ENCODE measurements at regions not wholly inside any gene's neighbourhood (a gene's known extent, or its start where the extent isn't known, plus 50 kb on each side); places are given as distances from the start of the nearest gene placed in this dataset.

DNA sequence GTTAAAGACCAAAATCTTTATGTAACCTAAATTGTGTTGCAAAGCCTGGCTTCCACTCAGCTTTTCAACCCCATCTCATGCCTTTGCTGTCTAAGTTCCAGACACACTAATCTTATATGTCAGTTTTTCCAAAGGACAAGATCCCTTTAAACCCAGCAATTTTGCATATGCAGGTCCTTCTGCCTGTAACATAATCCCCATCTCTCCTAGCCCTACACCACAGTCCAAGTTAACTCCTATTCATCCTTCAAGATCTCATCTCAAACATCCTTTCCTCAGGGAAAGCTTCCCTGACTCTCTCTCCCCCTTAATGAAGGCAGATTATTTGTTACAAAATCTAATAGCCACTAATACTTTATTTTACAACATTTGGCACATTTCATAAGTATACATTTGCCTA, 366.3 kb downstream of the PLPP3 start:
- H3K4me3 ChIP-seq (ENCODE audit: low read depth, poor library complexity, severe bottlenecking), result no peak overlapping the region
- DNase-seq (ENCODE audit: low spot score in 2 of 2), result no peak
- intact Hi-C loops (cut with DNase I; ENCODE audit: low total_unique reads), result no loop called here
- TF ChIP-seq, protein P1, sequence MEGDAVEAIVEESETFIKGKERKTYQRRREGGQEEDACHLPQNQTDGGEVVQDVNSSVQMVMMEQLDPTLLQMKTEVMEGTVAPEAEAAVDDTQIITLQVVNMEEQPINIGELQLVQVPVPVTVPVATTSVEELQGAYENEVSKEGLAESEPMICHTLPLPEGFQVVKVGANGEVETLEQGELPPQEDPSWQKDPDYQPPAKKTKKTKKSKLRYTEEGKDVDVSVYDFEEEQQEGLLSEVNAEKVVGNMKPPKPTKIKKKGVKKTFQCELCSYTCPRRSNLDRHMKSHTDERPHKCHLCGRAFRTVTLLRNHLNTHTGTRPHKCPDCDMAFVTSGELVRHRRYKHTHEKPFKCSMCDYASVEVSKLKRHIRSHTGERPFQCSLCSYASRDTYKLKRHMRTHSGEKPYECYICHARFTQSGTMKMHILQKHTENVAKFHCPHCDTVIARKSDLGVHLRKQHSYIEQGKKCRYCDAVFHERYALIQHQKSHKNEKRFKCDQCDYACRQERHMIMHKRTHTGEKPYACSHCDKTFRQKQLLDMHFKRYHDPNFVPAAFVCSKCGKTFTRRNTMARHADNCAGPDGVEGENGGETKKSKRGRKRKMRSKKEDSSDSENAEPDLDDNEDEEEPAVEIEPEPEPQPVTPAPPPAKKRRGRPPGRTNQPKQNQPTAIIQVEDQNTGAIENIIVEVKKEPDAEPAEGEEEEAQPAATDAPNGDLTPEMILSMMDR (IDR thresholded peaks at IDR 0.05), result no peak
- TF ChIP-seq POLR2A (IDR thresholded peaks at IDR 0.05), result no peak

DNA sequence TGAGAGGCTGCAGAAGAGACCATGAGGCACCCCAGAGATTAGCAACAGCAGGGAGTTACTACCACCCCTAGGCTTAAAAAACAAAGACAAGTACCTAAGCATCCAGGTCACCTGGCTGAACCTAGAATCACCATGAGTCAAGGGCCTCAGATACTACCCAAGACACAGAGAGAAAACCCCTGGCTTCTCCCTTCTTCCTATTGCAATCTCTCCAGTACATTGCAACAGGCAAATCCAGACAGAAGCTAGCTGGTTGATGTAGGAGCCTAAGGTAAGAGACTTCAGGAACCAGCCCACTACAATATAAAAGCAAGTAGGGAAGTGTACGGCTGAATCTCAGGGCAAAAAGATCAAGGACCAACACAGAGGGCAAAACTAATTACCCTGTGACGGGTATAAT, 367.2 kb downstream of the PLPP3 start:
- H3K4me3 ChIP-seq (ENCODE audit: low read depth, poor library complexity, severe bottlenecking), result no peak overlapping the region
- 93 to 99% methylated on average over 2 of the region's 2 CpGs for WGBS, 2 donors
- intact Hi-C loops (cut with DNase I; ENCODE audit: low total_unique reads), result no loop called here
- no peak for TF ChIP-seq POLR2A (IDR thresholded peaks at IDR 0.05)
- TF ChIP-seq, protein P1 (IDR thresholded peaks at IDR 0.05), result no peak
- no peak for DNase-seq (ENCODE audit: low spot score in 2 of 2)

DNA sequence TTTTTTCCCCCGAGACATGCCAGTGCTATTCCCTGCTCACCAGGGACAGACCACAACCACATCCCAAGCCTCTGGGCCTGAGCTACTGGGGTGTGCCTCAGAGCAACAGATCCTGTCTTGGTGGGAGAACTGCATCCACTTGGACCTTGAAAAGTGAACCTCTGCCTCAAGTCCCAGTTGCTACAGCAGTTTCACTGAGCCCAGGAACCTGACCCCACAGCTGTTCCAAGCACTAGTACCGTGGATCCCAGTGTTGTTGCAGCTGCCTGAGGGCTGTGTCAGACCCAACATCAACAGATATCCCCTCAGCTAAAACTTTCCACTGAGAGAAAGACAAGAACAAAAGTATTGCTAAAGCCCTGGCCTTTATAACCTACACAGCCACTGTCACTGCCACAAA, 373.0 kb downstream of the PLPP3 start:
- no peak for DNase-seq (ENCODE audit: low spot score in 2 of 2)
- 91 to 93% methylated on average over 2 of the region's 2 CpGs for WGBS, 2 donors
- intact Hi-C loops (cut with DNase I; ENCODE audit: low total_unique reads), result no loop called here
- no peak overlapping the region for H3K4me3 ChIP-seq (ENCODE audit: low read depth, poor library complexity, severe bottlenecking)
- TF ChIP-seq POLR2A (IDR thresholded peaks at IDR 0.05), result no peak
- TF ChIP-seq, protein P1 (IDR thresholded peaks at IDR 0.05), result no peak

DNA sequence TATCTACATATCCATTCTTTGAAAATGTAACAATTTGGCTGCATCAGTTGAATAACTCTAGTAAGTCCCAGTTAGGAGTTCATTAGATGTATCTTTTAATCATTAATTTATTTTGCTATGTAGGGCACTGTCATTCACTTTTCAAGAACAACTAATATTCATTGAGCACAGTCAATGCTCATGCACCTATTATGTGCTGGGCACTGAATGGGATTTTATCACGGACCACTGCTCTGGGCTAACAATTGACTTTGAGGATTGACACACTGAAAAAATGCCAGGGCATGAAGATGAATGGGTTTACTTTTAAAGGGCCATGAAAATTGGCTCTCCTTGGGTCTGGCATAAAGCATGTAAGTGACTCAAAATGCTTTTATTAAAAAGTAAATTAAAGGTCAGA, 375.2 kb downstream of the PLPP3 start:
- no peak overlapping the region for H3K4me3 ChIP-seq (ENCODE audit: low read depth, poor library complexity, severe bottlenecking)
- DNase-seq (ENCODE audit: low spot score in 2 of 2), result no peak
- 90% methylated on average over 1 of the region's 1 CpG for WGBS, 2 donors
- TF ChIP-seq POLR2A (IDR thresholded peaks at IDR 0.05), result no peak
- TF ChIP-seq, protein P1 (IDR thresholded peaks at IDR 0.05), result no peak
- intact Hi-C loops (cut with DNase I; ENCODE audit: low total_unique reads), result no loop called here

DNA sequence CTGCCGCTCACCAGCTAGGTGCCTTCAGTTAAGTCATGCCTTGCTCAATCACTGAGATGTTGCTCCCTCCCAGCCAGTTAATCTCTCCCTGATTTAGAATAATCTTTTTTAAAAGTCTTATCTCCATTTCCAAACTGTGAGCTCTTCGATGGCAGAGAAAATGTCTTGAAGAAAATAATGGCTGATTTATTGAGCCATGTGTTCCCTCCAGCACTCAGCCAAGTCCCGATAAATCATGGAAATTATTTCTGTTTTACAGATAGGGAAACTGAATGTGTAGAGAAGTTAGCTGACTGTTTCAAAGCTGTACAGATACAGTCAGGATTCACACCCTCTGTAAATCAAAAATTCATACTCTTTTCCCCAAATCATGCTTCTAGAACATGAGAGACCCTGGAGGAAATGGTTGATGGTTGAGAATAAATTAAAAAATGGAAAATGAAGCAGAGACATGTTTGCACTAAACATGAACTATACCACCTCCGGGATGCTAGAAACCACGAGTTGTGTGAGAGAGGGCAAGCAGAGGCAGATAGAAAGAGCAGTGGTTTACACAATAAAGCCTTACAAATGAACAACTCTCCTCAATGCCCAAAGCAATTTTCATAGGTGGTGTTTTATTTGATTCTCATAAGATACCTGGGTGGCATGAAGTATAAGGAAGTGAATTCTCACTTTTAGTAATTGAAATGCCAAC, 376.4 kb downstream of the PLPP3 start:
- intact Hi-C loops (cut with DNase I; ENCODE audit: low total_unique reads), result no loop called here
- TF ChIP-seq, protein P1 (IDR thresholded peaks at IDR 0.05), result no peak
- no peak for TF ChIP-seq POLR2A (IDR thresholded peaks at IDR 0.05)
- no peak overlapping the region for H3K4me3 ChIP-seq (ENCODE audit: low read depth, poor library complexity, severe bottlenecking)
- 38 to 41% methylated on average over 5 of the region's 5 CpGs for WGBS, 2 donors
- no peak for DNase-seq (ENCODE audit: low spot score in 2 of 2)

DNA sequence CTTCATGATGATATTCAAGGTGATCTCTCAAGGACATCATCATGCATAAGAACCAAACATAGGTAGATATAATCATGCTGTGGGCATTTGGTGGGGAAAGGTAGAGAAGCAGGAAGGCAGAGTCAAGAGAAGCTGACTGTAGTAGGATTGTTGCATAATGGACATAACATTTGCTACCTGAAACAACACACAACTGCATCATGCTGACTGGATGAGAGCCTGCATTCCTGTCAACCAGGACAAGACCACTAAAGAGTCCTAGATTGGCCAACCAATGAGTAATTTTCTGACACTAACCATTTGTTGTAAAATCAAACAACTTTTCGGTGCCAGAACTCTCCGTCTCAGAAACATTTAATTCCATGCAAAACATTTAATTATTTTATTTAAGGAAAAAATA, 377.2 kb downstream of the PLPP3 start:
- intact Hi-C loops (cut with DNase I; ENCODE audit: low total_unique reads), result no loop called here
- WGBS, 2 donors, result 73 to 74% methylated on average over 2 of the region's 2 CpGs

More for the DNA sequence above, 377.2 kb downstream of the PLPP3 start:
- no peak for DNase-seq (ENCODE audit: low spot score in 2 of 2)
- no peak overlapping the region for H3K4me3 ChIP-seq (ENCODE audit: low read depth, poor library complexity, severe bottlenecking)
- TF ChIP-seq POLR2A (IDR thresholded peaks at IDR 0.05), result no peak
- TF ChIP-seq, protein P1 (IDR thresholded peaks at IDR 0.05), result no peak

Measured in lower leg skin (tissue), 4 donors.